Activated CD8-positive, alpha-beta memory T cell treated with anti-CD3 and anti-CD28 coated beads, Interleukin-2, amount 10 ng/mL, durations not matched to agents 7 days and 5 days (primary cell): ENCODE measurements at regions not wholly inside any gene's neighbourhood (a gene's known extent, or its start where the extent isn't known, plus 50 kb on each side); places are given as distances from the start of the nearest gene placed in this dataset.
"Not testable (repeated sequence)": the region's sequence is repeated elsewhere in the genome, so short reads cannot be mapped to it uniquely, and the experiment has no call there.

Experiments used
- ATAC-seq: fragments of 150-1000 bp; cut with Tn5 transposase; one replicate; pipeline ENCODE4 v1.10.0; 2021; ENCODE audit warnings: moderate library complexity
- CTCF ChIA-PET: fragments of 350-600 bp; sonication (Branson Sonifier 250); formaldehyde crosslinking; loops from one replicate; lab custom pipeline; 2021; ENCODE audit warnings: antibody characterized with exemption; lab: Charles Lee
- DNase-seq: peaks from one replicate; pipeline ENCODE4 v3.0.0-alpha.2; 2020
- H3K27ac Mint-ChIP-seq: one replicate; pipeline ENCODE4 v1.8.0; 2021; ENCODE audit warnings: mild to moderate bottlenecking, mixed read lengths
- H3K27me3 Mint-ChIP-seq: one replicate; pipeline ENCODE4 v1.8.0; 2021; ENCODE audit warnings: mixed read lengths
- H3K36me3 Mint-ChIP-seq: one replicate; pipeline ENCODE4 v1.8.0; 2021; ENCODE audit warnings: mild to moderate bottlenecking, mixed read lengths
- H3K4me1 Mint-ChIP-seq: one replicate; pipeline ENCODE4 v1.8.0; 2021; ENCODE audit warnings: mixed read lengths
- H3K4me3 Mint-ChIP-seq: one replicate; pipeline ENCODE4 v1.8.0; 2021; ENCODE audit warnings: mild to moderate bottlenecking, moderate library complexity, mixed read lengths
- H3K9me3 Mint-ChIP-seq: one replicate; pipeline ENCODE4 v1.8.0; 2022; ENCODE audit warnings: low read depth, mixed read lengths

DNA sequence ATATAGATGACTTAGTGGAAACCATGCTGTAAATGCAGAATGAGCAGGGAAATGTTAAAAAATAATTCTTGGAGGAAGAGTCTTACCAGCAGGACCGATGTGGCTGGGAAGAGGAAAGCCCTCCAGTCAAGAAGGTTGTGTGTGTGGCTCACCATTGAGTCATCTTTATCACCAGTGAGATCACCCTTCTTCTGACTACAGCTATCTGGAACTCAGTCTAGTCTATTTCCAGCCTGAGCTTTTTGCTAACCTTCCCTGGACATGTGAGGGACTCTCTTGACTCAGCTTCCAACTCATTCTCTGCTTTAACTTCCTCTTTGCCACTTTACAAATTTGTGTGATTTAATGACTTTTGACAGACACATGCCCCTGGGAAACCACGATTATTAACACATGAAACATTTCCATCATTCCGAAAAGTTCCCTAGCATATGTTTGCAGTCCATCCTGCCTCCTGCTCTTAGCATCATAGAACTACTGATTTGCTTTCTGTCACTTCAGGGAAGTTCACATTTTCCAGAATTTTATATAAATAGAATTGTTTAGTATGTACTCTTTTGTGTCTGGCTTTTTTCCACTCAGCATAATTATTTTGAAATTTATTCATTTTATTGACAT lies 378.5 kb upstream of the FRG2C start:
- H3K36me3 Mint-ChIP-seq, H3K27me3 Mint-ChIP-seq, ATAC-seq, H3K4me1 Mint-ChIP-seq, DNase-seq, H3K27ac Mint-ChIP-seq, H3K9me3 Mint-ChIP-seq, H3K4me3 Mint-ChIP-seq, CTCF ChIA-PET: not testable (repeated sequence)

DNA sequence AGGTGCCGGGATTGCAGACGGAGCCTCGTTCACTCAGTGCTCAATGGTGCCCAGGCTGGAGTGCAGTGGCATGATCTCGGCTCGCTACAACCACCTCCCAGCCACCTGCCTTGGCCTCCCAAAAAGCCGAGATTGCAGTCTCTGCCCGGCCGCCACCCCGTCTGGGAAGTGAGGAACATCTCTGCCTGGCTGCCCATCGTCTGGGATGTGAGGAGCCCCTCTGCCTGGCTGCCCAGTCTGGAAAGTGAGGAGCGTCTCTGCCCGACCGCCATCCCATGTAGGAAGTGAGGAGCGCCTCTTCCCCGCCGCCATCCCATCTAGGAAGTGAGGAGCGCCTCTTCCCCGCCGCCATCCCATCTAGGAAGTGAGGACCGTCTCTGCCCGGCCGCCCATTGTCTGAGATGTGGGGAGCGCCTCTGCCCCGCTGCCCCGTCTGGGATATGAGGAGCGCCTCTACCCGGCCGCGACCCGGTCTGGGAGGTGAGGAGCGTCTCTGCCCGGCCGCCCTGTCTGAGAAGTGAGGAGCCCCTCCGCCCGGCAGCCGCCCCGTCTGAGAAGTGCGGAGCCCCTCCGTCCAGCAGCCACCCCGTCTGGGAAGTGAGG lies 375.1 kb upstream of the FRG2C start:
- DNase-seq, H3K4me1 Mint-ChIP-seq, H3K27ac Mint-ChIP-seq, H3K36me3 Mint-ChIP-seq, CTCF ChIA-PET, H3K27me3 Mint-ChIP-seq, H3K9me3 Mint-ChIP-seq, H3K4me3 Mint-ChIP-seq, ATAC-seq: not testable (repeated sequence)

DNA sequence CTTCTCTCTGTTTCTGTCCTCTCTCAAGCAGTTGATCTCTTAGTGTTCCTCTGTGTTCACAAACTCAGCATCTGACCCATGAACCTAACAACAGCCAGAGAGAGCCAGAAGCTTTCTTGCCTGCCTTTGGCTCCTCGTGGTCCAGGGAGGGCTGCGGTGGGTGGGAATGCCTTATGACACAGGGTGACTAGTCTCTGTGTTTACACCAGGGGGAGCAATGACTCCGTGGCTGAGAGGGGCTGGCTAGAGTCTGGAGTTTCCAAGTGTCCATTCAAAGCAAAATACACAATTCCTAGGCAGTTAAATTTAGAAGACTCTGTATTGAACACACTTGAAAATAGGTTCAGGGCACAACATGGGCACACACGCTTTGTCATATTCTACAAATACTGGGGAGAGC lies 370.0 kb upstream of the FRG2C start:
- H3K4me3 Mint-ChIP-seq, result no peak overlapping the region
- no peaks in the 10 kb centered on the region for H3K27me3 Mint-ChIP-seq
- DNase-seq (no peak), ATAC-seq (no peak)
- H3K27ac Mint-ChIP-seq, result no peak overlapping the region
- CTCF ChIA-PET, result no interaction called here
- no peaks in the 10 kb centered on the region for H3K4me1 Mint-ChIP-seq
- H3K36me3 Mint-ChIP-seq, result no peaks in the 10 kb centered on the region
- no peaks in the 10 kb centered on the region for H3K9me3 Mint-ChIP-seq

DNA sequence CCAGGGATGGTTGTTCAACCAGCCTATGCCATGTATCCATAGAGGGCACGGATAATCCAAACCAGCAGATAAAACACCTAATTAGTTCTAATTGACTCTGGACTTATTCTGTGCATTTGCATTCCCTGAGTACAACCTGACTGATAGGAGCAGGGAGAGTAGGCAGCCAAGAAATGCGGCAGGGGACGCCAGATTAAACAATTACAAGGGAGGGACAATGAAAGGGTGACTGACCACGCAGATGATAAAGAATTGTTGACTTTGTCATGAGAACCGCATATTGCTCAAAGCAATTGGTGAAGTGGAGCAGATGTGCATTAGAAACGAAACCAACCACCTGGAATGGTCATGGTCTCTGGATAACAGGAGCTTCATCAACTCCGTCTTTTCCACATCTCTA lies 369.1 kb upstream of the FRG2C start:
- H3K4me3 Mint-ChIP-seq, result no peak overlapping the region
- no peaks in the 10 kb centered on the region for H3K27me3 Mint-ChIP-seq
- no peak for DNase-seq
- ATAC-seq, result no peak
- no peaks in the 10 kb centered on the region for H3K9me3 Mint-ChIP-seq
- CTCF ChIA-PET, result no interaction called here
- H3K27ac Mint-ChIP-seq, result no peak overlapping the region
- H3K4me1 Mint-ChIP-seq, result no peaks in the 10 kb centered on the region
- no peaks in the 10 kb centered on the region for H3K36me3 Mint-ChIP-seq

DNA sequence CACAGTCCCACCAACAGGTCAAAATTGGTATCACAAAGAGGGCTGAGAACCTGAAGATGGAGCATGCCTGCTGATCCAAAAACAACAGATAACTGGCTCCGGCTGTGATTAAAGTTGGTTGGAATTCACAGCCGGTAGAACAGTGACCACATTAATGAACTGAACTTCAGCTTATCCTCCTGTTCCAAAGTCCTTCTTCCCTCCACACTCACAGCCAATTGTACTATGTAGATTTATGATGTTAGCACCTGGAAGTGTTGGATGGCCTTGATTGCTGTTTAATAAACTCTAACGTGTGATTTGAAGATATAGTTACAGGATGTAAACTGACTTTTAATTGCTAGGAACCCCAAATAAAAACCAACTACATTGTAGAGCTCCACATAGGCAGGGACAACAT lies 367.3 kb upstream of the FRG2C start:
- H3K4me3 Mint-ChIP-seq, result no peak overlapping the region
- H3K9me3 Mint-ChIP-seq, result no peaks in the 10 kb centered on the region
- DNase-seq, result no peak

DNA sequence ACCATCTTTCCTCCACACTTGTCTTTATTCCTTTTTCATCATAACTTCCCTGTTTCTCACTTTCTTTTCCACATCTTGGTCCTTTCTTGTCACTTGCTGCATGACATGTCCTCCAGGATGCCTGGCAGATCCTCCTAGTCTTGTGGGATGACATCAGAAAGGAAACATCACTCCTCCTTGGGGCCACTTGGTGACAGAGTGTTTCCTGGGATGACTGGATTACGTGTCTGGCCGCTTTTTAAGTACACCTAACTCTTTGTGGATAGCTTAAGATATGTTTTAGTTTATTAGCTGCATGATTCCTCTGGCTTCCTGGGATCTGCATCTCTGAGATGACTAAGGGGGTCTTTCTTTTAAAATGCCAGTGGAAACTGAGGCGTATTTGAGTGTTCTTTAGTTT lies 363.5 kb upstream of the FRG2C start:
- DNase-seq (no peak), ATAC-seq (no peak)
- H3K9me3 Mint-ChIP-seq, result no peaks in the 10 kb centered on the region
- no peak overlapping the region for H3K4me3 Mint-ChIP-seq
- H3K36me3 Mint-ChIP-seq, result no peaks in the 10 kb centered on the region
- H3K4me1 Mint-ChIP-seq, result no peaks in the 10 kb centered on the region
- no peaks in the 10 kb centered on the region for H3K27me3 Mint-ChIP-seq
- CTCF ChIA-PET, result no interaction called here
- no peak overlapping the region for H3K27ac Mint-ChIP-seq

More for the DNA sequence above, 367.3 kb upstream of the FRG2C start:
- CTCF ChIA-PET, result no interaction called here
- no peak for ATAC-seq
- H3K36me3 Mint-ChIP-seq, result no peaks in the 10 kb centered on the region
- no peak overlapping the region for H3K27ac Mint-ChIP-seq
- no peaks in the 10 kb centered on the region for H3K4me1 Mint-ChIP-seq
- H3K27me3 Mint-ChIP-seq, result no peaks in the 10 kb centered on the region

DNA sequence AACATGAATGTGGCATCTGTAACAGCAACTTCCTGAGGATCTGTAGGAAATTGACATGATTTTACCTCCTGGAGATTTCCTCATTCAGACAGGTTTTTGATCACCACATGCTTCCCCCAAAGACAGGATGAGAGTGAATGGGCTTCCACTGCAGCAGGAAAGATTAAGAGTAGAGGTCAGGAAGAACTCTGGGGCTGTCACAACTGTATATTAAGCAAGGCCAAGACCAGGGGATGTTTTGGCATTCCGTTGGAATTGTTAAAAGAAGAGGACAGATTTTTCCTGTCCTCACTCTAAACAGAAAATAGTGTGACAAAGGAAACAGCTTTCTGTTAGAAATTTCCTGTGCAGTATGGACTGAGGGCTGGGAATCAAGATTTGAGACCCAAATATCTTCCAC lies 363.1 kb upstream of the FRG2C start:
- H3K9me3 Mint-ChIP-seq, H3K27ac Mint-ChIP-seq, H3K27me3 Mint-ChIP-seq, H3K36me3 Mint-ChIP-seq, H3K4me3 Mint-ChIP-seq, ATAC-seq, CTCF ChIA-PET, H3K4me1 Mint-ChIP-seq, DNase-seq: not testable (repeated sequence)

DNA sequence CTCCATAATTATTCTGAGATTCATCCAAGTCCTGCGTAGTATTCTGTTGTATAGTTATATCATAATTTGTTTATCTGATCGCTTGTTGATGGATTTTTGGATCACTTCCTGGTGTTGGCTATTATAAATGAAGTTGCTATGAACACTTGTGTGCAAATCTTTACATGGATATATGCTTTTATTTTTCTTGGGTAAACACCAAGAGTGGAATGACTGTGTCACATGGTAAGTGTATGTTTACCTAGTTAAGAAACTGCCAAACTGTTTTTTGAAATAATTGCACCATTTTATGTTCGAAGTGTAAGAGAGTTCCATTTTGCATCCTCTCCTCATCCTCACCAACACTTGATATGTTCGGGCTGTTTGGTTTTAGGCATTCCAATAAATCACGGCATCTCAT lies 360.4 kb upstream of the FRG2C start:
- no peak overlapping the region for H3K27ac Mint-ChIP-seq
- no peaks in the 10 kb centered on the region for H3K36me3 Mint-ChIP-seq
- no peaks in the 10 kb centered on the region for H3K9me3 Mint-ChIP-seq
- H3K4me1 Mint-ChIP-seq, result no peaks in the 10 kb centered on the region
- CTCF ChIA-PET, result no interaction called here
- no peaks in the 10 kb centered on the region for H3K27me3 Mint-ChIP-seq
- ATAC-seq, result no peak
- no peak overlapping the region for H3K4me3 Mint-ChIP-seq
- DNase-seq, result no peak

DNA sequence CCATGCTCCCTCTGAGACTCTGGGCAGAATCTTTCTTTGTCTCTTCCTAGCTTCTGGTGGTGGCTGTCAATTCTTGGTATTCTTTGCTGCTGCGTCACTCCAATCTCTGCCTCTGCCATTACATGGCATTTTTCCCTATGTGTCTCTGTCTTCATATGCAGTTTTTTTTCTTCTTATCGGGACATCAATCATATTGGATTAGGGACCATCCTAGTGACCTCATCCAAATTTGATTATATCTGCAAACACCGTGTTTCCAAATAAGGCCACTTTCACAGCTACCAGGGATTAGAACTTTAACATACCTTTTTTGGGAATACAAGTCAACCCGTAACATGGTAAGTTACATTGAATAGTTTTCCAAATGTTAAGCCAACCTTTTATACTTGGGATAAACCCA lies 358.2 kb upstream of the FRG2C start:
- DNase-seq (no peak), ATAC-seq (no peak)
- CTCF ChIA-PET, result no interaction called here
- no peak overlapping the region for H3K4me3 Mint-ChIP-seq
- H3K9me3 Mint-ChIP-seq, result no peaks in the 10 kb centered on the region
- no peaks in the 10 kb centered on the region for H3K27me3 Mint-ChIP-seq
- no peak overlapping the region for H3K27ac Mint-ChIP-seq
- no peaks in the 10 kb centered on the region for H3K36me3 Mint-ChIP-seq
- no peaks in the 10 kb centered on the region for H3K4me1 Mint-ChIP-seq

DNA sequence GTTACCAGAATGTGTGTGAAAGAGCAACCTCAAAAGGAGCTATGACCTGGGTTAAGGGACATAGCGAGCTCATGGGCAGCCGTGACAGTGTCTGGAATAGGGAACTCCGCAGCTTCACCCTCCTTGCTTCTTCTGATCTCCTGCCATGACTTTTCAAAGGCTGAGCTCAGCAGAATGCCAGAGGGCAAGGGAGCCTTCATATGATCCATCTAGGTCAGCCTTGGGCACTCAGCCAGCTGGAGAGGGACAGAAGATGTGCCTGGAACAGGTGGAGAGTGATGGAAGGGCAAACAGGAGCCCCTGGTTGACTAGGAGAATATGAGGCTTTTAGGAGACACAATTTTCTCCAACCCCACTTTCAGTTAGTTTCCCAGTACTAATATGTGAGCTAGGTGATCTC lies 352.8 kb upstream of the FRG2C start:
- H3K36me3 Mint-ChIP-seq, H3K4me1 Mint-ChIP-seq, ATAC-seq, DNase-seq, H3K9me3 Mint-ChIP-seq, H3K27ac Mint-ChIP-seq, H3K27me3 Mint-ChIP-seq, CTCF ChIA-PET, H3K4me3 Mint-ChIP-seq: not testable (repeated sequence)

DNA sequence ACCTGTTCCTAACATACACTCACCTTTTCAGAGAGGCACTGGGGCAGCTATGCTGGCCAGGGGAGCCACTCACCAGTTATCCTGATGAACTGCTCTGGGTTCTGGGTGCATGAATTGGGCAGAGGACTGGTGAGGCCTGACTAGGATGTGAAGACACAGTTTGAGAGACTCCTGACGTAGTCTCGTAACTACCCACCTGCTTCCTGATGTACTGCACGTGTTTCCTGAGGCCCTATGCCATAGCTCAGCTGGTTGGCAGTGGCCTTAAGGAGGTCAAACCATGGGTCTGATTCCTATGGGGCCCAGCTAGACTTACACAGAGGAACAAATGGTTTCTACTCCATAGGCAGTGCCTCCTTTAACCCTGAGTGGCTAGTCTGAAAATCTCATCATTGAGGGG lies 351.7 kb upstream of the FRG2C start:
- H3K27me3 Mint-ChIP-seq, H3K4me3 Mint-ChIP-seq, H3K27ac Mint-ChIP-seq, H3K36me3 Mint-ChIP-seq, H3K4me1 Mint-ChIP-seq, H3K9me3 Mint-ChIP-seq, DNase-seq, ATAC-seq, CTCF ChIA-PET: not testable (repeated sequence)

DNA sequence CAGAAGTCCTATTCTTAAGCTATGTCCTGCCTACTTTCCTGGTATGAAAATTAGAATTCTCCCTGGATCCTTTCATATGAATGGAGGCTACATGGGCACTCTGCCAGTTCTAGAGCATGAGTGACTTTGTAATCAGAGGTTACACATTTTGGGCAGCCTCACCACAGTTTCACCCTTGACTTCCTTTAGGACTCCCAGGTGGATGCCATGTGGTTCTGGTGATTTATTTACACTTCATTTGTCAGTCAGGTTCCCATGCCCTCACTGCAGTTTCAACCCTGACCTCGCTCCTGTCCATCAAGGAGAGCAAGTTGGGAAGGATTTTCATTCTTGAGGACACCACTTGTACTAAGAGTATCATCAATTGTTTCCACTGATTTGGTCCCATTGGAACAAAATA lies 344.4 kb upstream of the FRG2C start:
- DNase-seq, ATAC-seq, H3K4me3 Mint-ChIP-seq, H3K27ac Mint-ChIP-seq, H3K9me3 Mint-ChIP-seq, H3K4me1 Mint-ChIP-seq, H3K27me3 Mint-ChIP-seq, H3K36me3 Mint-ChIP-seq, CTCF ChIA-PET: not testable (repeated sequence)

DNA sequence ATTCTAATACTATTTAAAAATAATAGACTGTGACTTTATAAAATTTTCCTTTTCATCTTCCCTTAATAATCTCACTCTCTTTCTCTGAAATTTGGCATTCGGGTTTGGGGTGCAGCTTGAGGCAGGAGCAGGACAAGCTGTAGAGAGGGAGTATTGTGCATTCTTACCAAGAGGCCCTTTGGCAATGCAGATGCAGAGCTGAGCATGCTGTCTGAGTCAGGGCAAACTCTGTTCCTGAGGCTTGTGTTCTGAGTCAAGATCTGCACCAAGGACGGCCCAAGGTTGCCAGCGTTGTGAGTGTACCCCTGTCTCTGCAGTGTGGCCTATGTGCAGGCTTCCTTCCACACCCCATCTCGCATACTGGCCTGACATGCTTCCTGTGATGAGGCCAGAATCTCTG lies 343.8 kb upstream of the FRG2C start:
- H3K4me3 Mint-ChIP-seq, result no peak overlapping the region
- no peaks in the 10 kb centered on the region for H3K4me1 Mint-ChIP-seq
- ATAC-seq (no peak), DNase-seq (no peak)
- CTCF ChIA-PET, result no interaction called here
- no peaks in the 10 kb centered on the region for H3K36me3 Mint-ChIP-seq
- no peak overlapping the region for H3K27ac Mint-ChIP-seq
- H3K27me3 Mint-ChIP-seq, result no peaks in the 10 kb centered on the region
- H3K9me3 Mint-ChIP-seq, result no peaks in the 10 kb centered on the region

DNA sequence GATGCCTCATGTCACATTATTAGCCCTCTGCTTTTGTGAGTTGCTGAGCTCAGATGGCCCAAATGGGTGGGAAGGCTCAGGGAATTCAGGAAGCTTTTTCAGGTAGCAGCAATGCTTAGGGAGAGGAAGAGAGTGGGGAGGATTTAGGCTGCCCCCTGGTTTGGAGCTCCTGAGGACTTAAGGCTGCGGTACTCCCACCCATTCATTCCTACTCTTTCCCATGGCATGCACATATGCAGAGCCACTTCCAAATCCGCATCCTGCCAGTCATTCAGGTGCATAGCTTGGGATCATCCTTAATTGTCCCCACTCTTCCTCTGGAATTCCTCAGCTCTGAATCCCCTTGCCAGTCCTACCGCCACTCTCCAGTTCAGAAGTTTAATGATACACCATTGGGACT lies 343.1 kb upstream of the FRG2C start:
- H3K27ac Mint-ChIP-seq, result no peak overlapping the region

DNA sequence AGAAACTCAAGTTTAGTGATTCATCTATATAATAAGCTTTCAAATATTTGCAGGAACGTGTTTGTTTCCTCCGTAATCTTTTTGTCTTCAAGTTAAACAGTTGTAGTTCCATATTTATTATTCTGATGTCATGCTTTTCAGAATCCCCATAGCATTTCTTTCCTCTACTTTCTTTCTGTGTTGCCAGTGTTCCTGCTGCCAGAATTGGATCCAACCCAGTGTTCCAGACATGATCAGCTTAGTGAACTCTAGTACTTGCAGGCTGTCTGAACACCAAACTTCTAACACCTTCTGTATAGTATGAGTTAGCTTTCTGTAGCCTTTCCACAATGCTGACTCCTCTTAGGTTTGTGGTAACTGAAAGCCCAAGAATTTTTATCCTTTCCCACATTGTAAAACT lies 340.2 kb upstream of the FRG2C start:
- ATAC-seq, H3K36me3 Mint-ChIP-seq, H3K4me3 Mint-ChIP-seq, CTCF ChIA-PET, H3K27me3 Mint-ChIP-seq, H3K27ac Mint-ChIP-seq, H3K9me3 Mint-ChIP-seq, H3K4me1 Mint-ChIP-seq, DNase-seq: not testable (repeated sequence)

More for the DNA sequence above, 343.1 kb upstream of the FRG2C start:
- no peaks in the 10 kb centered on the region for H3K36me3 Mint-ChIP-seq
- ATAC-seq, result no peak
- H3K9me3 Mint-ChIP-seq, result no peaks in the 10 kb centered on the region
- CTCF ChIA-PET, result no interaction called here
- H3K27me3 Mint-ChIP-seq, result no peaks in the 10 kb centered on the region
- no peak for DNase-seq
- no peak overlapping the region for H3K4me3 Mint-ChIP-seq
- H3K4me1 Mint-ChIP-seq, result no peaks in the 10 kb centered on the region
